ENCODE measurements at regions not wholly inside any gene's neighbourhood (a gene's known extent, or its start where the extent isn't known, plus 50 kb on each side); places are given as distances from the start of the nearest gene placed in this dataset.

GRCh38 chr9:13461414-13461991 is 182.0 kb upstream of the MPDZ start:
- TF ChIP-seq, protein P1, sequence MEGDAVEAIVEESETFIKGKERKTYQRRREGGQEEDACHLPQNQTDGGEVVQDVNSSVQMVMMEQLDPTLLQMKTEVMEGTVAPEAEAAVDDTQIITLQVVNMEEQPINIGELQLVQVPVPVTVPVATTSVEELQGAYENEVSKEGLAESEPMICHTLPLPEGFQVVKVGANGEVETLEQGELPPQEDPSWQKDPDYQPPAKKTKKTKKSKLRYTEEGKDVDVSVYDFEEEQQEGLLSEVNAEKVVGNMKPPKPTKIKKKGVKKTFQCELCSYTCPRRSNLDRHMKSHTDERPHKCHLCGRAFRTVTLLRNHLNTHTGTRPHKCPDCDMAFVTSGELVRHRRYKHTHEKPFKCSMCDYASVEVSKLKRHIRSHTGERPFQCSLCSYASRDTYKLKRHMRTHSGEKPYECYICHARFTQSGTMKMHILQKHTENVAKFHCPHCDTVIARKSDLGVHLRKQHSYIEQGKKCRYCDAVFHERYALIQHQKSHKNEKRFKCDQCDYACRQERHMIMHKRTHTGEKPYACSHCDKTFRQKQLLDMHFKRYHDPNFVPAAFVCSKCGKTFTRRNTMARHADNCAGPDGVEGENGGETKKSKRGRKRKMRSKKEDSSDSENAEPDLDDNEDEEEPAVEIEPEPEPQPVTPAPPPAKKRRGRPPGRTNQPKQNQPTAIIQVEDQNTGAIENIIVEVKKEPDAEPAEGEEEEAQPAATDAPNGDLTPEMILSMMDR (IDR thresholded peaks at IDR 0.05) = no peak
- no peak for TF ChIP-seq POLR2AphosphoS5 (IDR thresholded peaks at IDR 0.05)
- TF ChIP-seq POLR2A (IDR thresholded peaks at IDR 0.05) = no peak
- TF ChIP-seq EP300 (IDR thresholded peaks at IDR 0.05) = no peak

Measured in suprapubic skin (tissue), 4 donors.